K562 (cell line): ENCODE measurements at regions not wholly inside any gene's neighbourhood (a gene's known extent, or its start where the extent isn't known, plus 50 kb on each side); places are given as distances from the start of the nearest gene placed in this dataset.

ENCODE experiments used
- CTCF ChIP-seq, 3 experiments: IDR thresholded peaks in 2 of 3; conservative IDR thresholded peaks in 1 of 3; 2 replicates each; pipeline ENCODE4 v1.5.1; 2011 to 2012; ENCODE audit warnings: low read length in 3 of 3, mild to moderate bottlenecking in 3 of 3, control low read depth in 2 of 3, improper control_type of control experiment in 1 of 3, inconsistent platforms in 1 of 3, low read depth in 1 of 3, mixed read lengths in 1 of 3, moderate library complexity in 1 of 3; ENCODE audit not compliant: insufficient read depth in 2 of 3
- EZH2 ChIP-seq: IDR thresholded peaks from 2 replicates; pipeline ENCODE4 v1.6.1; 2012; ENCODE audit warnings: low read depth, mild to moderate bottlenecking, inconsistent platforms, low read length, borderline replicate concordance
- MGA ChIP-seq: fragments of 450-650 bp; IDR thresholded peaks from 2 replicates; pipeline ENCODE4 v1.6.1; 2016; ENCODE audit warnings: mild to moderate bottlenecking, moderate library complexity
- MLLT1 ChIP-seq, 2 experiments: fragments of 450-650 bp; IDR thresholded peaks; 2 replicates each; pipeline ENCODE4 v1.6.1; 2016
- POLR2AphosphoS5 ChIP-seq: IDR thresholded peaks from 2 replicates; pipeline ENCODE4 v1.6.1; 2011; ENCODE audit warnings: mild to moderate bottlenecking, low read depth, low read length, moderate library complexity; ENCODE audit not compliant: control insufficient read depth, insufficient read depth
- TAF9B ChIP-seq: fragments of 450-650 bp; IDR thresholded peaks from 2 replicates; pipeline ENCODE4 v1.6.1; 2018; ENCODE audit warnings: mild to moderate bottlenecking; ENCODE audit not compliant: partially characterized antibody
- TCF7L2 ChIP-seq: fragments of 150-350 bp; IDR thresholded peaks from 2 replicates; pipeline ENCODE4 v1.6.1; 2016; ENCODE audit warnings: low read depth, mild to moderate bottlenecking, low read length, moderate library complexity
- USF2 ChIP-seq: sonication (generic); formaldehyde crosslinking; IDR thresholded peaks from 2 replicates; pipeline ENCODE4 v1.5.0; 2020; ENCODE audit warnings: missing genetic modification reagents
- ZNF512 ChIP-seq: IDR thresholded peaks from 2 replicates; pipeline ENCODE4 v1.6.1; 2016; ENCODE audit warnings: missing genetic modification characterization, missing compliant biosample characterization
- ZSCAN29 ChIP-seq: fragments of 450-650 bp; IDR thresholded peaks from 2 replicates; pipeline ENCODE4 v1.6.1; 2017

GRCh38 chr4:189198624-189199023 is 742.0 kb upstream of the FRG1 start:
- TF ChIP-seq TAF9B (no peak), CTCF (IDR thresholded peaks at IDR 0.05 in 2 of 3, conservative IDR thresholded peaks at IDR 0.05 in 1 of 3; ENCODE audit: insufficient read depth in 2 of 3, low read depth in 1 of 3, low read length in 3 of 3) (no peak), POLR2AphosphoS5 (no peak), MLLT1 (IDR thresholded peaks at IDR 0.05) (no peak), TCF7L2 (no peak), MGA (no peak), EZH2 (no peak), USF2 (CRISPR knock-in tag) (no peak), ZSCAN29 (no peak), ZNF512 (no peak)
